Fibroblast of lung (primary cell): ENCODE measurements at regions not wholly inside any gene's neighbourhood (a gene's known extent, or its start where the extent isn't known, plus 50 kb on each side); places are given as distances from the start of the nearest gene placed in this dataset.

ENCODE experiments used
- DNase-seq, 2 donors: peaks; one replicate each; pipeline versions ENCODE4 v3.0.0 to v3.0.0-alpha.2; 2010; ENCODE audit warnings: low read depth in 2 of 2
- H2AFZ ChIP-seq: 2 replicates; pipeline ENCODE4 v1.5.1; 2012; ENCODE audit warnings: low read length, control low read depth, inconsistent platforms
- H3K27ac ChIP-seq: 2 replicates; pipeline ENCODE4 v1.5.1; 2011; ENCODE audit warnings: low read length, control low read depth; ENCODE audit not compliant: insufficient read depth
- H3K27me3 ChIP-seq: 2 replicates; pipeline ENCODE4 v1.5.1; 2011; ENCODE audit warnings: mild to moderate bottlenecking, low read length; ENCODE audit not compliant: control insufficient read depth, insufficient read depth
- H3K36me3 ChIP-seq: 2 replicates; pipeline ENCODE4 v1.5.1; 2011; ENCODE audit warnings: low read length; ENCODE audit not compliant: control insufficient read depth, insufficient read depth
- H3K4me1 ChIP-seq: 2 replicates; pipeline ENCODE4 v1.5.1; 2011; ENCODE audit warnings: low read length; ENCODE audit not compliant: control insufficient read depth, insufficient read depth; ENCODE audit errors: extremely low read depth
- H3K4me2 ChIP-seq: 2 replicates; pipeline ENCODE4 v1.5.1; 2011; ENCODE audit warnings: low read length, control low read depth; ENCODE audit not compliant: insufficient read depth; ENCODE audit errors: extremely low read depth
- H3K4me3 ChIP-seq, 4 experiments: fragments of 200-600 bp in 1 of 4; sonication (generic) in 1 of 4; replicated peaks in 1 of 4; 2 replicates each; pipeline ENCODE4 v1.5.1; 2011 to 2016; ENCODE audit warnings: low read length in 4 of 4, low read depth in 3 of 4, mild to moderate bottlenecking in 3 of 4, control low read depth in 2 of 4, inconsistent platforms in 1 of 4, mixed read lengths in 1 of 4; ENCODE audit not compliant: insufficient read depth in 1 of 4; ENCODE audit errors: control extremely low read depth in 1 of 4
- H3K79me2 ChIP-seq: 2 replicates; pipeline ENCODE4 v1.5.1; 2012; ENCODE audit warnings: mild to moderate bottlenecking, low read length, inconsistent platforms; ENCODE audit not compliant: control insufficient read depth, insufficient read depth
- H3K9ac ChIP-seq: 2 replicates; pipeline ENCODE4 v1.5.1; 2011; ENCODE audit warnings: mild to moderate bottlenecking, low read length, control low read depth; ENCODE audit not compliant: insufficient read depth
- H3K9me3 ChIP-seq: 2 replicates; pipeline ENCODE4 v1.5.1; 2012; ENCODE audit warnings: low read depth, low read length; ENCODE audit not compliant: control insufficient read depth, insufficient read depth
- H4K20me1 ChIP-seq: 2 replicates; pipeline ENCODE4 v1.5.1; 2011; ENCODE audit warnings: low read length; ENCODE audit not compliant: control insufficient read depth, insufficient read depth; ENCODE audit errors: extremely low read depth
- CTCF ChIP-seq, 2 donors: IDR thresholded peaks in 1 of 2; conservative IDR thresholded peaks in 1 of 2; 1 replicate in 1 of 2; 2 replicates in 1 of 2; pipeline ENCODE4 v1.5.1; 2011 to 2012; ENCODE audit warnings: low read length in 2 of 2, control low read depth in 1 of 2, inconsistent platforms in 1 of 2, low read depth in 1 of 2, mild to moderate bottlenecking in 1 of 2
- EZH2 ChIP-seq: IDR thresholded peaks from 2 replicates; pipeline ENCODE4 v1.5.1; 2012; ENCODE audit warnings: low read length, control low read depth, mild to moderate bottlenecking; ENCODE audit errors: missing control alignments

GRCh38 chr9:81492710-81493447, 196.5 kb downstream of the TLE1 start:
- Histone ChIP-seq H4K20me1 (no peaks in the 10 kb centered on the region), H2AFZ (no peak overlapping the region), H3K9me3 (no peaks in the 10 kb centered on the region), H3K4me3 (no peak overlapping the region), H3K9ac (no peak overlapping the region), H3K4me1 (peaks cover 17% of the 10 kb centered on the region), H3K4me2 (peak overlapping the region; percentile 42), H3K79me2 (no peaks in the 10 kb centered on the region), H3K27me3 (no peaks in the 10 kb centered on the region), H3K36me3 (no peaks in the 10 kb centered on the region), H3K27ac (peak overlapping the region; percentile 52)
- peak; percentile 98 to 100 for DNase-seq
- TF ChIP-seq CTCF (conservative IDR thresholded peaks at IDR 0.05 in 1 of 2, IDR thresholded peaks at IDR 0.05 in 1 of 2; ENCODE audit: low read depth in 1 of 2, low read length in 2 of 2) (no peak), EZH2 (no peak)

GRCh38 chr9:81490605-81491331, 198.6 kb downstream of the TLE1 start:
- H3K9me3 ChIP-seq = no peaks in the 10 kb centered on the region
- no peak overlapping the region for H3K4me2 ChIP-seq
- H3K4me3 ChIP-seq = no peak overlapping the region
- TF ChIP-seq EZH2 = no peak
- TF ChIP-seq CTCF (conservative IDR thresholded peaks at IDR 0.05 in 1 of 2, IDR thresholded peaks at IDR 0.05 in 1 of 2; ENCODE audit: low read depth in 1 of 2, low read length in 2 of 2) = no peak
- no peak overlapping the region for H2AFZ ChIP-seq
- peaks cover 17% of the 10 kb centered on the region for H3K4me1 ChIP-seq
- H3K27me3 ChIP-seq = no peaks in the 10 kb centered on the region
- H3K79me2 ChIP-seq = no peaks in the 10 kb centered on the region
- no peaks in the 10 kb centered on the region for H3K36me3 ChIP-seq
- H4K20me1 ChIP-seq = no peaks in the 10 kb centered on the region
- H3K9ac ChIP-seq = no peak overlapping the region
- DNase-seq = peak; percentile 86 to 95
- no peak overlapping the region for H3K27ac ChIP-seq

GRCh38 chr9:81489046-81489445, 200.3 kb downstream of the TLE1 start:
- no peaks in the 10 kb centered on the region for H3K79me2 ChIP-seq
- no peak overlapping the region for H3K4me2 ChIP-seq
- no peak overlapping the region for H3K9ac ChIP-seq
- H3K27me3 ChIP-seq = no peaks in the 10 kb centered on the region
- no peak overlapping the region for H2AFZ ChIP-seq
- no peak overlapping the region for H3K4me3 ChIP-seq
- TF ChIP-seq EZH2 = no peak
- no peak for TF ChIP-seq CTCF (conservative IDR thresholded peaks at IDR 0.05 in 1 of 2, IDR thresholded peaks at IDR 0.05 in 1 of 2; ENCODE audit: low read depth in 1 of 2, low read length in 2 of 2)
- no peaks in the 10 kb centered on the region for H3K36me3 ChIP-seq
- peak; percentile 20 to 61 for DNase-seq
- H3K27ac ChIP-seq = no peak overlapping the region
- H4K20me1 ChIP-seq = no peaks in the 10 kb centered on the region
- H3K4me1 ChIP-seq = peaks cover 17% of the 10 kb centered on the region
- H3K9me3 ChIP-seq = no peaks in the 10 kb centered on the region
